B cell (primary cell): ENCODE measurements at regions not wholly inside any gene's neighbourhood (a gene's known extent, or its start where the extent isn't known, plus 50 kb on each side); places are given as distances from the start of the nearest gene placed in this dataset.

Source experiments
- CTCF ChIP-seq: fragments of 200-600 bp; IDR thresholded peaks from one replicate; pipeline ENCODE4 v1.8.0; 2022; ENCODE audit warnings: antibody characterized with exemption, mild to moderate bottlenecking
- EZH2 ChIP-seq: IDR thresholded peaks from 2 replicates; pipeline ENCODE4 v1.6.1; 2012; ENCODE audit warnings: borderline replicate concordance, low read depth, mild to moderate bottlenecking, moderate library complexity, low read length; ENCODE audit not compliant: insufficient read depth, poor library complexity, severe bottlenecking

- no peak for TF ChIP-seq CTCF
- TF ChIP-seq EZH2: no peak
Observed at GRCh38 chr1:229022595-229023333, 248.1 kb upstream of the RAB4A start.
